ENCODE measurements at regions not wholly inside any gene's neighbourhood (a gene's known extent, or its start where the extent isn't known, plus 50 kb on each side); places are given as distances from the start of the nearest gene placed in this dataset.

DNA sequence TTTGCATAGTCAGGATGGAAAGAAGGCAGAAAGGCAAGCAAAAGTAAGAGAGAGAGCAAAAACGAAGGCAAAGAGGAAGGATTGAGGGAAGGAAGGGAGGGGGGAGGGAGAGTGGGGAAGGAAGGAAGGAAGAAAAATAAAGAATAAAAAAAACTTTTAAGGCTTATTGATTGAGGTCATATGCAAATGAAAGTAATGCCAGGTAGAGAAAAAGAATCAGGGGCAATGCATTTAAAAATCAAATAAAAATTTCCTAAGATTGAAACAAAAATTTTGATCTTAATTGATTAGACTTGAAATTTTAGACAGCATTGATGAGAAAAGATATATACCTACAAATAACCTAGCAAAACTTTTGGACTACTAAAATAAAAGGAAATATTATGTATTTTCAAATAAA lies 153.9 kb upstream of the KIF2B start:
- Mint-ChIP-seq H3K27me3 (ENCODE audit: low read depth) (peaks cover 3% of the 10 kb centered on the region), H3K36me3 (ENCODE audit: low read depth) (no peaks in the 10 kb centered on the region), H3K4me1 (ENCODE audit: low read depth) (no peaks in the 10 kb centered on the region), H3K27ac (ENCODE audit: unreplicated experiment) (no peak overlapping the region), H3K4me3 (ENCODE audit: unreplicated experiment) (no peak overlapping the region), H3K9me3 (ENCODE audit: low read depth) (peaks cover 9% of the 10 kb centered on the region)
- no peak for TF ChIP-seq CTCF (IDR thresholded peaks at IDR 0.05)
- DNase-seq (ENCODE audit: low spot score): no peak

DNA sequence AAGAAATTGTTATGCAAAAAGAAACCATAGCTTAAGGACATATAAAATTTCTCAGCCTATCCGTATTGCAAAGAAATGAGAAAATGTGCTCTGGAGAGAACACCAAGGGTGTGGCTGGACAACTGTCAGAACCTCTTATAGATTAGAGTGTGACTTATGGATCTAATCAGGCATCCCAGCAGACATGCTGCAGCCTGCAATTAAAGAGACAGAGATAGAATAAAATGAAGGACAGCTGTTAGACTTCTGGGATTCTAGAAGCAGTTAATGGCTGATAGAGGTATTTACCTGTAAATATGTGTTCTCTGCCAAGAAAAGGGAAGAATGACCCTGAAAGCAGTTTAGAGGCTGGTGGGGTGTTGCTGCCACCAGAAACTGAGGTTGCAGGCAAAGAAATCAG lies 160.1 kb upstream of the KIF2B start:
- no peak for TF ChIP-seq CTCF (IDR thresholded peaks at IDR 0.05)
- no peak overlapping the region for H3K27ac Mint-ChIP-seq (ENCODE audit: unreplicated experiment)
- no peak overlapping the region for H3K4me3 Mint-ChIP-seq (ENCODE audit: unreplicated experiment)
- peaks cover 3% of the 10 kb centered on the region for H3K27me3 Mint-ChIP-seq (ENCODE audit: low read depth)
- peaks cover 6% of the 10 kb centered on the region for H3K9me3 Mint-ChIP-seq (ENCODE audit: low read depth)
- no peak for DNase-seq (ENCODE audit: low spot score)
- H3K36me3 Mint-ChIP-seq (ENCODE audit: low read depth): no peaks in the 10 kb centered on the region
- H3K4me1 Mint-ChIP-seq (ENCODE audit: low read depth): no peaks in the 10 kb centered on the region

DNA sequence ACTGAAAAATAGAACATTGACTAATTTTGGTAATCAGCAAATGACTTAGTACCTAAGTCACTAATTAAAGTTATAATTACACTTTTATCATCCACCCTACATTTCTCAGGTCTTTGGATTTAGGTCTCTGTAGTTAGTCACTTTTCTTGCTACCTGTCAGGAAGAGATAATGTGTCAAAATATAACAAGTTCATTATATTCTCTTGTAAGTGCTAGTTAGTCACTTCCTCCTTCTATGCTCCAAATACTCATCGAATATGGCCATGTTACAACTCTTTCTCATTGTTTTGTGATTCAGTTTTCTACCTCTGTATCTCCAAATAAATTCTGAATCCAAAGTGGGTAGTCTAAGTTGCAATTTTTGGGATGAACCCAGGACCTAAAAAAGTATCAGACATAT lies 163.5 kb upstream of the KIF2B start:
- Mint-ChIP-seq H3K27ac (ENCODE audit: unreplicated experiment) (no peak overlapping the region), H3K36me3 (ENCODE audit: low read depth) (no peaks in the 10 kb centered on the region), H3K27me3 (ENCODE audit: low read depth) (peaks cover 3% of the 10 kb centered on the region), H3K4me3 (ENCODE audit: unreplicated experiment) (no peak overlapping the region), H3K4me1 (ENCODE audit: low read depth) (no peaks in the 10 kb centered on the region), H3K9me3 (ENCODE audit: low read depth) (no peaks in the 10 kb centered on the region)
- no peak for TF ChIP-seq CTCF (IDR thresholded peaks at IDR 0.05)
- no peak for DNase-seq (ENCODE audit: low spot score)

DNA sequence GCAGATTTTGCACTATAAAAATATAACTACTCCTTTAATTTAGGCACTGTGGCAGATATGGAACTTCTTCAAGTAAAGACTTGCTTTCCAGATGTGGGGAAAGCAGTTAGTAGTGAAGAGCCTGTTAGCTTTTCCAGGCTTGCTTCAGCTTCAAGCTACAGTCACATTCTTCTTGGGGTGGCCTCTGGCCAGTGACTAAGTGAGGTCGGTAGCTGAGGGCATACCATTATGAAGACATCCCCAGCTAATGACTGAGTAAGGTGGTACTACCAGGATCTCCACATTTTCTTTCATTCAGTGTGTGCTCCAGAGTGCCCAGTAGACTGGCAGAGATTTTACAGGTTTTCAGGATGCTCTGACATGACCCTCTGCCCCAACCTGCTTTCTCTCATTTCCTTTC lies 167.1 kb upstream of the KIF2B start:
- TF ChIP-seq CTCF (IDR thresholded peaks at IDR 0.05): no peak
- no peaks in the 10 kb centered on the region for H3K9me3 Mint-ChIP-seq (ENCODE audit: low read depth)
- no peak overlapping the region for H3K4me3 Mint-ChIP-seq (ENCODE audit: unreplicated experiment)
- no peaks in the 10 kb centered on the region for H3K36me3 Mint-ChIP-seq (ENCODE audit: low read depth)
- H3K27ac Mint-ChIP-seq (ENCODE audit: unreplicated experiment): no peak overlapping the region
- no peaks in the 10 kb centered on the region for H3K4me1 Mint-ChIP-seq (ENCODE audit: low read depth)
- peaks cover 5% of the 10 kb centered on the region for H3K27me3 Mint-ChIP-seq (ENCODE audit: low read depth)
- DNase-seq (ENCODE audit: low spot score): no peak

DNA sequence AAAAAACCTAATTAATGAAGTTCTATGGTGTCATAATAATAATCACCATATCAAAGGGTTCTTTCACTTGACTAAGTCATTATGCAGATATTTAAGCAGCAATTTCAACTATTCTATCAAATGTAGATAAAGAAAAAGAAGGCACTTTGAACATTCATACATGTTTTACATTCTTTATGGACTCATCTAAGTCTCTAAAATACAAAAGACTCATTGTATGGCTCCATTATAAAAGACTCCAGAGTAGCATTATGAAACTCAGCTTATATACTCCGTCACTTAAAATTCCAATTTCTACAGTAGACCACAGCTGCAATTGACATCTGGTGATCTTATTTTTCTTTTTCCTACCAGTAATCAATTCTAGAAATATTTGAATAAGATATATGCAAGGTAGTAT lies 173.5 kb upstream of the KIF2B start:
- Mint-ChIP-seq H3K27me3 (ENCODE audit: low read depth) (peaks cover 3% of the 10 kb centered on the region), H3K9me3 (ENCODE audit: low read depth) (peaks cover 14% of the 10 kb centered on the region), H3K27ac (ENCODE audit: unreplicated experiment) (no peak overlapping the region), H3K4me3 (ENCODE audit: unreplicated experiment) (no peak overlapping the region), H3K36me3 (ENCODE audit: low read depth) (no peaks in the 10 kb centered on the region), H3K4me1 (ENCODE audit: low read depth) (no peaks in the 10 kb centered on the region)
- no peak for DNase-seq (ENCODE audit: low spot score)
- no peak for TF ChIP-seq CTCF (IDR thresholded peaks at IDR 0.05)

Data from chondrocyte (in vitro differentiated cells).